ENCODE measurements at regions not wholly inside any gene's neighbourhood (a gene's known extent, or its start where the extent isn't known, plus 50 kb on each side); places are given as distances from the start of the nearest gene placed in this dataset.

GRCh38 chr1:239795304-239795703 is 296.4 kb upstream of the FMN2 start:
- no peaks in the 10 kb centered on the region for H3K36me3 Mint-ChIP-seq
- H3K27me3 Mint-ChIP-seq (ENCODE audit: low read depth in 3 of 3) = peaks cover 0 to 2% (median 1%) of the 10 kb centered on the region in 3 donors
- no CpG with 5 or more reads among the region's 3 CpGs for WGBS (ENCODE audit: insufficient coverage)
- no peak overlapping the region for H3K4me3 Mint-ChIP-seq
- no peak for DNase-seq
- Histone ChIP-seq H3K4me3 (replicated peaks in 1 of 3; ENCODE audit: low read depth in 2 of 3, low read length in 3 of 3) (no peak overlapping the region), H3K4me1 (ENCODE audit: control insufficient read depth in 1 of 2, insufficient read depth in 2 of 2, low read length in 2 of 2) (no peaks in the 10 kb centered on the region), H3K9me3 (replicated peaks in 1 of 2; ENCODE audit: control insufficient read depth in 1 of 2, insufficient read depth in 1 of 2, low read length in 2 of 2) (no peaks in the 10 kb centered on the region), H3K27me3 (ENCODE audit: control insufficient read depth in 2 of 2, insufficient read depth in 2 of 2, low read length in 2 of 2) (no peaks in the 10 kb centered on the region), H3K4me2 (replicated peaks; ENCODE audit: extremely low read depth, low read length, poor library complexity, severe bottlenecking) (no peak overlapping the region), H3K27ac (ENCODE audit: low read depth in 1 of 2, low read length in 2 of 2) (no peak overlapping the region), H4K20me1 (ENCODE audit: insufficient read depth, low read length) (no peaks in the 10 kb centered on the region), H3K36me3 (replicated peaks in 1 of 2; ENCODE audit: control insufficient read depth in 1 of 2, insufficient read depth in 2 of 2, low read length in 2 of 2) (no peaks in the 10 kb centered on the region), H3K79me2 (ENCODE audit: insufficient read depth, low read length) (no peaks in the 10 kb centered on the region), H2AFZ (ENCODE audit: insufficient read depth, low read depth, low read length, poor library complexity, severe bottlenecking) (no peak overlapping the region), H3K9ac (ENCODE audit: insufficient read depth, low read length, poor library complexity, severe bottlenecking) (no peak overlapping the region)
- H3K4me1 Mint-ChIP-seq = no peaks in the 10 kb centered on the region
- H3K9me3 Mint-ChIP-seq = peaks cover 0 to 2% (median 0%) of the 10 kb centered on the region in 7 donors
- H3K27ac Mint-ChIP-seq = no peak overlapping the region
- TF ChIP-seq, protein P1, sequence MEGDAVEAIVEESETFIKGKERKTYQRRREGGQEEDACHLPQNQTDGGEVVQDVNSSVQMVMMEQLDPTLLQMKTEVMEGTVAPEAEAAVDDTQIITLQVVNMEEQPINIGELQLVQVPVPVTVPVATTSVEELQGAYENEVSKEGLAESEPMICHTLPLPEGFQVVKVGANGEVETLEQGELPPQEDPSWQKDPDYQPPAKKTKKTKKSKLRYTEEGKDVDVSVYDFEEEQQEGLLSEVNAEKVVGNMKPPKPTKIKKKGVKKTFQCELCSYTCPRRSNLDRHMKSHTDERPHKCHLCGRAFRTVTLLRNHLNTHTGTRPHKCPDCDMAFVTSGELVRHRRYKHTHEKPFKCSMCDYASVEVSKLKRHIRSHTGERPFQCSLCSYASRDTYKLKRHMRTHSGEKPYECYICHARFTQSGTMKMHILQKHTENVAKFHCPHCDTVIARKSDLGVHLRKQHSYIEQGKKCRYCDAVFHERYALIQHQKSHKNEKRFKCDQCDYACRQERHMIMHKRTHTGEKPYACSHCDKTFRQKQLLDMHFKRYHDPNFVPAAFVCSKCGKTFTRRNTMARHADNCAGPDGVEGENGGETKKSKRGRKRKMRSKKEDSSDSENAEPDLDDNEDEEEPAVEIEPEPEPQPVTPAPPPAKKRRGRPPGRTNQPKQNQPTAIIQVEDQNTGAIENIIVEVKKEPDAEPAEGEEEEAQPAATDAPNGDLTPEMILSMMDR (IDR thresholded peaks at IDR 0.05) = no peak
- intact Hi-C loops (cut with micrococcal nuclease) = no loop called here

DNA sequence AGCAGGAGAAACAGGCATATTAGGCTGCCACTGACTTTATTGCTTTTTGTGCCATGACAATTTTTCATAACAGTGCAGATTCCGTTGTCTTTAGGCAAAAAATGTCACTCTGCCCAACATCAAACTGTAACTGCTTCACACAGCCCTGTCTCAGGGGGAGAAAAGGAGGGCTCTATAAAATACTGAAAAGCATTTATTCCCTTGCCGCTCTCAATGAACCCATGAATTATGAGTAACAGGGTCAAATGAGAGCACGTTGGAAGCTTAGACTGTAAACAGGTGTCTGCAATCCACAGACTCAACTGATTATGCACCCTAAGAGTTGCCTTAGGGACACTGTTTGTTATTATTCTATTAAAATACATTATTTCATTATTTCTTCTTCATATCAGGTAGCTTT is 292.1 kb upstream of the FMN2 start:
- Mint-ChIP-seq H3K27ac (no peak overlapping the region), H3K4me3 (no peak overlapping the region), H3K36me3 (no peaks in the 10 kb centered on the region), H3K27me3 (ENCODE audit: low read depth in 3 of 3) (peaks cover 0 to 2% (median 1%) of the 10 kb centered on the region in 3 donors), H3K9me3 (peaks cover 0 to 1% (median 0%) of the 10 kb centered on the region in 7 donors), H3K4me1 (peaks cover 4% of the 10 kb centered on the region)
- H3K79me2 ChIP-seq (ENCODE audit: insufficient read depth, low read length) = no peaks in the 10 kb centered on the region
- no peaks in the 10 kb centered on the region for H3K9me3 ChIP-seq (replicated peaks in 1 of 2; ENCODE audit: control insufficient read depth in 1 of 2, insufficient read depth in 1 of 2, low read length in 2 of 2)
- H2AFZ ChIP-seq (ENCODE audit: insufficient read depth, low read depth, low read length, poor library complexity, severe bottlenecking) = no peak overlapping the region
- WGBS (ENCODE audit: insufficient coverage) = no CpG with 5 or more reads among the region's 3 CpGs
- TF ChIP-seq, protein P1 (IDR thresholded peaks at IDR 0.05) = no peak
- intact Hi-C loops (cut with micrococcal nuclease) = no loop called here
- H3K9ac ChIP-seq (ENCODE audit: insufficient read depth, low read length, poor library complexity, severe bottlenecking) = no peak overlapping the region
- no peak overlapping the region for H3K27ac ChIP-seq (ENCODE audit: low read depth in 1 of 2, low read length in 2 of 2)
- H3K4me2 ChIP-seq (replicated peaks; ENCODE audit: extremely low read depth, low read length, poor library complexity, severe bottlenecking) = no peak overlapping the region
- no peak for DNase-seq
- H3K4me3 ChIP-seq (replicated peaks in 1 of 3; ENCODE audit: low read depth in 2 of 3, low read length in 3 of 3) = no peak overlapping the region
- H3K27me3 ChIP-seq (ENCODE audit: control insufficient read depth in 2 of 2, insufficient read depth in 2 of 2, low read length in 2 of 2) = no peaks in the 10 kb centered on the region
- H4K20me1 ChIP-seq (ENCODE audit: insufficient read depth, low read length) = no peaks in the 10 kb centered on the region
- H3K4me1 ChIP-seq (ENCODE audit: control insufficient read depth in 1 of 2, insufficient read depth in 2 of 2, low read length in 2 of 2) = peaks cover 3 to 4% of the 10 kb centered on the region in 2 donors
- H3K36me3 ChIP-seq (replicated peaks in 1 of 2; ENCODE audit: control insufficient read depth in 1 of 2, insufficient read depth in 2 of 2, low read length in 2 of 2) = no peaks in the 10 kb centered on the region

Data from CD14-positive monocyte (primary cell).